ENCODE measurements at regions not wholly inside any gene's neighbourhood (a gene's known extent, or its start where the extent isn't known, plus 50 kb on each side); places are given as distances from the start of the nearest gene placed in this dataset.

- TF ChIP-seq BHLHE40 (IDR thresholded peaks at IDR 0.05; ENCODE audit: low read length) (no peak), SNAI1 (CRISPR knock-in tag; IDR thresholded peaks at IDR 0.05; ENCODE audit: borderline replicate concordance) (no peak), TMF1 (CRISPR knock-in tag; IDR thresholded peaks at IDR 0.05; ENCODE audit: low read depth) (no peak), FOXM1 (CRISPR knock-in tag; IDR thresholded peaks at IDR 0.05) (no peak)
These were observed 146.1 kb upstream of the LRFN2 start for GRCh38 chr6:40733290-40733689.
